Chondrocyte (in vitro differentiated cells): ENCODE measurements at regions not wholly inside any gene's neighbourhood (a gene's known extent, or its start where the extent isn't known, plus 50 kb on each side); places are given as distances from the start of the nearest gene placed in this dataset.
"Not testable (repeated sequence)": the region's sequence is repeated elsewhere in the genome, so short reads cannot be mapped to it uniquely, and the experiment has no call there.

Experiments
- DNase-seq: peaks from one replicate; pipeline ENCODE4 v3.0.0; 2021; ENCODE audit warnings: mixed read lengths, low spot score
- H3K27ac Mint-ChIP-seq: one replicate; pipeline ENCODE4 v1.8.0; 2021; ENCODE audit warnings: mild to moderate bottlenecking, moderate library complexity, mixed read lengths; ENCODE audit not compliant: unreplicated experiment
- H3K27me3 Mint-ChIP-seq: 2 replicates; pipeline ENCODE4 v1.8.0; 2021; ENCODE audit warnings: low read depth, mixed read lengths
- H3K36me3 Mint-ChIP-seq: 2 replicates; pipeline ENCODE4 v1.8.0; 2021; ENCODE audit warnings: low read depth, mixed read lengths
- H3K4me1 Mint-ChIP-seq: 2 replicates; pipeline ENCODE4 v1.8.0; 2021; ENCODE audit warnings: low read depth, mild to moderate bottlenecking, mixed read lengths
- H3K4me3 Mint-ChIP-seq: one replicate; pipeline ENCODE4 v1.8.0; 2021; ENCODE audit warnings: mild to moderate bottlenecking, moderate library complexity, mixed read lengths; ENCODE audit not compliant: unreplicated experiment
- H3K9me3 Mint-ChIP-seq: 2 replicates; pipeline ENCODE4 v1.8.0; 2021; ENCODE audit warnings: low read depth, mixed read lengths
- CTCF ChIP-seq: fragments of 200-600 bp; sonication (generic); IDR thresholded peaks from 2 replicates; pipeline ENCODE4 v1.5.0; 2021; ENCODE audit warnings: antibody characterized with exemption, mild to moderate bottlenecking, moderate library complexity

- DNase-seq: no peak
- no peaks in the 10 kb centered on the region for H3K27me3 Mint-ChIP-seq
- H3K36me3 Mint-ChIP-seq: no peaks in the 10 kb centered on the region
- peak overlapping the region; percentile 63 for H3K27ac Mint-ChIP-seq
- no peak for TF ChIP-seq CTCF
- no peak overlapping the region for H3K4me3 Mint-ChIP-seq
- H3K9me3 Mint-ChIP-seq: no peaks in the 10 kb centered on the region
- peaks cover 22% of the 10 kb centered on the region for H3K4me1 Mint-ChIP-seq
These were observed 120.3 kb upstream of the SPATA31C2 start for GRCh38 chr9:88258601-88259000.

- no peak overlapping the region for H3K4me3 Mint-ChIP-seq
- no peaks in the 10 kb centered on the region for H3K27me3 Mint-ChIP-seq
- TF ChIP-seq CTCF: no peak
- no peaks in the 10 kb centered on the region for H3K9me3 Mint-ChIP-seq
- DNase-seq: no peak
- peak overlapping the region; percentile 63 for H3K27ac Mint-ChIP-seq
- no peaks in the 10 kb centered on the region for H3K36me3 Mint-ChIP-seq
- peaks cover 22% of the 10 kb centered on the region for H3K4me1 Mint-ChIP-seq
These were observed 119.7 kb upstream of the SPATA31C2 start for GRCh38 chr9:88258024-88258423.

DNA sequence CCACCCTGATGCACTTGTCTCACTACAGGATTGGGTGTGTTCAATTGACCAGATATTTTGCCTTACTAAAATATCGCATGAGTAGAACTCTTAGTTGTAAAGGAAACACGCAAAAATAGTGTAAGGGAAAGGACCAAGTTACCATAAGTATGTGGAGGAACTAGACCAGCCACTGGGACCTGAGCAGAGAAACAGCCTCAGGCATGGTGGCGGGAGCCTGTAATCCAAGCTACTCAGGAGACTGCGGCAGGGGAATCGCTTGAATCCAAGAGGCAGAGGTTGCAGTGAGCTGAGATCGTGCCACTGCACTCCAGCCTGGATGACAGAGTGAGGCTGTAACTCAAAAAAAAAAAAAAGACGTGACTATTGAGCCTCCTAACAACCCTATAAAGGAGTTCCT, 117.9 kb upstream of the SPATA31C2 start:
- Mint-ChIP-seq H3K36me3 (peaks cover under 1% of the 10 kb centered on the region), H3K9me3 (peaks cover 3% of the 10 kb centered on the region), H3K27me3 (no peaks in the 10 kb centered on the region), H3K27ac (no peak overlapping the region), H3K4me3 (no peak overlapping the region), H3K4me1 (peaks cover 22% of the 10 kb centered on the region)
- DNase-seq: no peak
- TF ChIP-seq CTCF: no peak

GRCh38 chr9:88255806-88256205, 117.5 kb upstream of the SPATA31C2 start:
- not testable (repeated sequence) for DNase-seq, H3K4me3 Mint-ChIP-seq, H3K27ac Mint-ChIP-seq, H3K36me3 Mint-ChIP-seq, H3K27me3 Mint-ChIP-seq, H3K9me3 Mint-ChIP-seq
- H3K4me1 Mint-ChIP-seq: peaks cover 22% of the 10 kb centered on the region

GRCh38 chr9:88251903-88252302, 113.6 kb upstream of the SPATA31C2 start:
- no peak for DNase-seq
- peaks cover 9% of the 10 kb centered on the region for H3K9me3 Mint-ChIP-seq
- H3K4me3 Mint-ChIP-seq: no peak overlapping the region
- H3K36me3 Mint-ChIP-seq: peaks cover 2% of the 10 kb centered on the region
- H3K4me1 Mint-ChIP-seq: peaks cover 6% of the 10 kb centered on the region
- H3K27me3 Mint-ChIP-seq: peaks cover 20% of the 10 kb centered on the region
- TF ChIP-seq CTCF: no peak
- H3K27ac Mint-ChIP-seq: no peak overlapping the region

- no peak for DNase-seq
- Mint-ChIP-seq H3K9me3 (no peaks in the 10 kb centered on the region), H3K4me1 (no peaks in the 10 kb centered on the region), H3K27ac (no peak overlapping the region), H3K36me3 (no peaks in the 10 kb centered on the region), H3K27me3 (peaks cover 25% of the 10 kb centered on the region), H3K4me3 (no peak overlapping the region)
- TF ChIP-seq CTCF: no peak
These were observed 105.5 kb upstream of the SPATA31C2 start for GRCh38 chr9:88243736-88244135.
